ENCODE measurements at regions not wholly inside any gene's neighbourhood (a gene's known extent, or its start where the extent isn't known, plus 50 kb on each side); places are given as distances from the start of the nearest gene placed in this dataset.

GRCh38 chr4:24476282-24476681 lies 108.1 kb downstream of the DHX15 start:
- Histone ChIP-seq H3K27ac (ENCODE audit: low read depth, low read length) (no peak overlapping the region), H3K36me3 (ENCODE audit: control insufficient read depth in 1 of 2, insufficient read depth in 2 of 2, low read length in 2 of 2) (no peaks in the 10 kb centered on the region), H2BK120ac (ENCODE audit: insufficient read depth, low read length, poor library complexity) (no peak overlapping the region), H3K27me3 (ENCODE audit: insufficient read depth, low read length) (peaks cover 9% of the 10 kb centered on the region), H2AFZ (ENCODE audit: insufficient read depth, low read length, poor library complexity) (no peak overlapping the region), H4K91ac (ENCODE audit: low read depth, low read length) (no peak overlapping the region), H2AK5ac (ENCODE audit: low read length) (no peak overlapping the region), H2BK12ac (ENCODE audit: low read length) (no peak overlapping the region), H3K4me3 (ENCODE audit: low read depth, low read length) (no peak overlapping the region), H4K8ac (ENCODE audit: low read depth, low read length) (no peak overlapping the region), H3K23ac (ENCODE audit: low read length) (no peak overlapping the region), H2BK5ac (ENCODE audit: low read depth, low read length, poor library complexity) (no peak overlapping the region), H3K79me2 (ENCODE audit: control insufficient read depth, insufficient read depth, low read length, poor library complexity) (no peaks in the 10 kb centered on the region), H3K9me3 (ENCODE audit: insufficient read depth, low read depth, low read length) (no peaks in the 10 kb centered on the region), H3K9ac (ENCODE audit: low read length) (no peak overlapping the region), H3K14ac (ENCODE audit: low read length) (no peak overlapping the region), H3K4me1 (ENCODE audit: control insufficient read depth in 1 of 2, insufficient read depth in 2 of 2, low read length in 2 of 2) (peaks cover 9 to 11% of the 10 kb centered on the region in 2 experiments), H3K18ac (ENCODE audit: low read length) (no peak overlapping the region), H3K4ac (ENCODE audit: low read depth, low read length) (no peak overlapping the region), H3K79me1 (ENCODE audit: low read length) (no peaks in the 10 kb centered on the region), H4K12ac (ENCODE audit: low read depth, low read length) (no peak overlapping the region), H3K4me2 (ENCODE audit: low read length) (no peak overlapping the region)
- no CpG with 5 or more reads among the region's 4 CpGs for WGBS (ENCODE audit: extremely low coverage, insufficient coverage, insufficient read length)
- peak in 1 of 2 donors; percentile 22 for DNase-seq

- H3K9ac ChIP-seq (ENCODE audit: low read length): no peak overlapping the region
- no peak overlapping the region for H4K8ac ChIP-seq (ENCODE audit: low read depth, low read length)
- H3K4me3 ChIP-seq (ENCODE audit: low read depth, low read length): no peak overlapping the region
- H3K79me1 ChIP-seq (ENCODE audit: low read length): no peaks in the 10 kb centered on the region
- no peak overlapping the region for H3K18ac ChIP-seq (ENCODE audit: low read length)
- no peaks in the 10 kb centered on the region for H3K9me3 ChIP-seq (ENCODE audit: insufficient read depth, low read depth, low read length)
- H4K12ac ChIP-seq (ENCODE audit: low read depth, low read length): no peak overlapping the region
- no peak overlapping the region for H4K91ac ChIP-seq (ENCODE audit: low read depth, low read length)
- H2BK12ac ChIP-seq (ENCODE audit: low read length): no peak overlapping the region
- H3K4me2 ChIP-seq (ENCODE audit: low read length): no peak overlapping the region
- no peak overlapping the region for H3K4ac ChIP-seq (ENCODE audit: low read depth, low read length)
- peaks cover 11 to 13% of the 10 kb centered on the region in 2 experiments for H3K4me1 ChIP-seq (ENCODE audit: control insufficient read depth in 1 of 2, insufficient read depth in 2 of 2, low read length in 2 of 2)
- H3K36me3 ChIP-seq (ENCODE audit: control insufficient read depth in 1 of 2, insufficient read depth in 2 of 2, low read length in 2 of 2): no peaks in the 10 kb centered on the region
- no peaks in the 10 kb centered on the region for H3K79me2 ChIP-seq (ENCODE audit: control insufficient read depth, insufficient read depth, low read length, poor library complexity)
- DNase-seq: no peak
- H2AFZ ChIP-seq (ENCODE audit: insufficient read depth, low read length, poor library complexity): no peak overlapping the region
- H3K27me3 ChIP-seq (ENCODE audit: insufficient read depth, low read length): peaks cover 11% of the 10 kb centered on the region
- H3K23ac ChIP-seq (ENCODE audit: low read length): no peak overlapping the region
- H2BK5ac ChIP-seq (ENCODE audit: low read depth, low read length, poor library complexity): no peak overlapping the region
- no peak overlapping the region for H3K14ac ChIP-seq (ENCODE audit: low read length)
- no peak overlapping the region for H2BK120ac ChIP-seq (ENCODE audit: insufficient read depth, low read length, poor library complexity)
- no CpG with 5 or more reads among the region's 3 CpGs for WGBS (ENCODE audit: extremely low coverage, insufficient coverage, insufficient read length)
- no peak overlapping the region for H2AK5ac ChIP-seq (ENCODE audit: low read length)
- no peak overlapping the region for H3K27ac ChIP-seq (ENCODE audit: low read depth, low read length)
Measured at GRCh38 chr4:24475756-24476155, 108.6 kb downstream of the DHX15 start.

- no peaks in the 10 kb centered on the region for H3K79me1 ChIP-seq (ENCODE audit: low read length)
- DNase-seq: peak in 1 of 2 donors; percentile 10
- WGBS (ENCODE audit: extremely low coverage, insufficient coverage, insufficient read length): no CpG with 5 or more reads among the region's 13 CpGs
Measured at GRCh38 chr4:24473309-24473721, 111.0 kb downstream of the DHX15 start.

GRCh38 chr4:24472514-24473308 lies 111.6 kb downstream of the DHX15 start:
- Histone ChIP-seq H2BK5ac (ENCODE audit: low read depth, low read length, poor library complexity) (no peak overlapping the region), H3K36me3 (ENCODE audit: control insufficient read depth in 1 of 2, insufficient read depth in 2 of 2, low read length in 2 of 2) (no peaks in the 10 kb centered on the region), H2AFZ (ENCODE audit: insufficient read depth, low read length, poor library complexity) (peak overlapping the region; percentile 79), H3K79me1 (ENCODE audit: low read length) (no peaks in the 10 kb centered on the region), H3K23ac (ENCODE audit: low read length) (no peak overlapping the region), H3K4me1 (ENCODE audit: control insufficient read depth in 1 of 2, insufficient read depth in 2 of 2, low read length in 2 of 2) (peaks cover 11 to 19% of the 10 kb centered on the region in 2 experiments), H4K8ac (ENCODE audit: low read depth, low read length) (no peak overlapping the region), H3K14ac (ENCODE audit: low read length) (no peak overlapping the region), H2BK12ac (ENCODE audit: low read length) (no peak overlapping the region), H3K4me2 (ENCODE audit: low read length) (peak overlapping the region; percentile 92), H2AK5ac (ENCODE audit: low read length) (no peak overlapping the region), H2BK120ac (ENCODE audit: insufficient read depth, low read length, poor library complexity) (no peak overlapping the region), H4K91ac (ENCODE audit: low read depth, low read length) (no peak overlapping the region), H3K9me3 (ENCODE audit: insufficient read depth, low read depth, low read length) (no peaks in the 10 kb centered on the region), H3K18ac (ENCODE audit: low read length) (no peak overlapping the region), H4K12ac (ENCODE audit: low read depth, low read length) (no peak overlapping the region), H3K4ac (ENCODE audit: low read depth, low read length) (no peak overlapping the region), H3K27me3 (ENCODE audit: insufficient read depth, low read length) (peaks cover 17% of the 10 kb centered on the region), H3K4me3 (ENCODE audit: low read depth, low read length) (peak overlapping the region; percentile 91), H3K9ac (ENCODE audit: low read length) (no peak overlapping the region), H3K79me2 (ENCODE audit: control insufficient read depth, insufficient read depth, low read length, poor library complexity) (no peaks in the 10 kb centered on the region), H3K27ac (ENCODE audit: low read depth, low read length) (no peak overlapping the region)
- peak; percentile 55 to 80 for DNase-seq
- no CpG with 5 or more reads among the region's 93 CpGs for WGBS (ENCODE audit: extremely low coverage, insufficient coverage, insufficient read length)

More at GRCh38 chr4:24473309-24473721, 111.0 kb downstream of the DHX15 start:
- H3K27ac ChIP-seq (ENCODE audit: low read depth, low read length): no peak overlapping the region
- peak overlapping the region; percentile 39 for H4K8ac ChIP-seq (ENCODE audit: low read depth, low read length)
- H3K79me2 ChIP-seq (ENCODE audit: control insufficient read depth, insufficient read depth, low read length, poor library complexity): no peaks in the 10 kb centered on the region
- H3K14ac ChIP-seq (ENCODE audit: low read length): no peak overlapping the region
- no peak overlapping the region for H2BK120ac ChIP-seq (ENCODE audit: insufficient read depth, low read length, poor library complexity)
- no peak overlapping the region for H3K4ac ChIP-seq (ENCODE audit: low read depth, low read length)
- peak overlapping the region; percentile 92 for H3K4me2 ChIP-seq (ENCODE audit: low read length)
- no peak overlapping the region for H4K12ac ChIP-seq (ENCODE audit: low read depth, low read length)
- H2BK12ac ChIP-seq (ENCODE audit: low read length): no peak overlapping the region
- H3K27me3 ChIP-seq (ENCODE audit: insufficient read depth, low read length): peaks cover 17% of the 10 kb centered on the region
- H3K9me3 ChIP-seq (ENCODE audit: insufficient read depth, low read depth, low read length): no peaks in the 10 kb centered on the region
- H4K91ac ChIP-seq (ENCODE audit: low read depth, low read length): no peak overlapping the region
- peaks cover 11 to 19% of the 10 kb centered on the region in 2 experiments for H3K4me1 ChIP-seq (ENCODE audit: control insufficient read depth in 1 of 2, insufficient read depth in 2 of 2, low read length in 2 of 2)
- H3K23ac ChIP-seq (ENCODE audit: low read length): no peak overlapping the region
- H3K9ac ChIP-seq (ENCODE audit: low read length): no peak overlapping the region
- peak overlapping the region; percentile 47 for H2AFZ ChIP-seq (ENCODE audit: insufficient read depth, low read length, poor library complexity)
- no peak overlapping the region for H2AK5ac ChIP-seq (ENCODE audit: low read length)
- H3K4me3 ChIP-seq (ENCODE audit: low read depth, low read length): peak overlapping the region; percentile 91
- no peak overlapping the region for H3K18ac ChIP-seq (ENCODE audit: low read length)
- H2BK5ac ChIP-seq (ENCODE audit: low read depth, low read length, poor library complexity): no peak overlapping the region
- no peaks in the 10 kb centered on the region for H3K36me3 ChIP-seq (ENCODE audit: control insufficient read depth in 1 of 2, insufficient read depth in 2 of 2, low read length in 2 of 2)
